Amygdala (tissue), 56 donors: ENCODE measurements at regions not wholly inside any gene's neighbourhood (a gene's known extent, or its start where the extent isn't known, plus 50 kb on each side); places are given as distances from the start of the nearest gene placed in this dataset.

Source experiments
- DNase-seq, 56 donors: peaks; one replicate each; lab custom pipeline; 2025; lab: John Stamatoyannopoulos, UW

DNA sequence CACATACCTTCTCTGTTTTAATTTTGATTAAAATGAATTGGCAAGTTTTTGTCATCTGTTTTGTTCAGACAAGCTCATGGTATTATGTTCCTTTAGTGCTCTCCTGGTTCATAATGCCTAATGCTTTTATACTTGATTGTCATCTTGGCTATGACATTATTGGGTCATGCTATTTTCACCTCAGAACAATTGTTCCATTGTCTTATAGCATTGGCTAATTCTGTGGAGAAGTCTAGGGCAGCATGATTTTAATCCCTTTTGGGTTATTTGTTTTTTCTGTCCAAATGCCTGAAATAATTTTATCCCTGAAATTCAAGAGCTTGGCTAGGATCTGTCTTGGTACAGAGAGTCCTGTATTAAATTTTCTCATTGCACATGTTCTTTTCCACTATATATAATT, 83.8 kb upstream of the CCDC85A start:
- no peak for DNase-seq

- no peak for DNase-seq
Observed at GRCh38 chr2:56100791-56101312, 82.9 kb upstream of the CCDC85A start.

- no peak for DNase-seq
Observed at GRCh38 chr2:56102098-56102497, 81.7 kb upstream of the CCDC85A start.

DNA sequence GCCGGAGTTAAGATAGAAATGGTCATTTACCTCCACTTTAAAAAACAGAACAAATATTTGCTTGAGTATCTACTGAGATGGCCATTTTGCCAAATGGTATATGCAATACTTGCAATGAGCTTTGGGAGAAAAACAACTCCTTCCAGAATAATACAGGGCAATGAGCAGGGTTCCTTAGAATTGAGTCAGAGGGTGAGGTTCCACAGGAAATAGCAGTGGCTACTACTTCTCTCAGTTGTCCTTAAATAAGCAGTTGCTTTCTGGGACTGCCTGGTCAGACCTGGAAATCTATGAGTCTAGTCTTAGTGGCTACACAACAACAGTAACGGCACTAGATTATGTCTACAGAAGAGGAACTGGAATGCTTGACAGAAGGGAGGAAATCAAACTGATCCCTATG, 80.9 kb upstream of the CCDC85A start:
- DNase-seq, result no peak

GRCh38 chr2:56104962-56105361, 78.8 kb upstream of the CCDC85A start:
- no peak for DNase-seq

GRCh38 chr2:56107502-56108220, 76.1 kb upstream of the CCDC85A start:
- no peak for DNase-seq

- no peak for DNase-seq
Observed at GRCh38 chr2:56108806-56109205, 75.0 kb upstream of the CCDC85A start.

DNA sequence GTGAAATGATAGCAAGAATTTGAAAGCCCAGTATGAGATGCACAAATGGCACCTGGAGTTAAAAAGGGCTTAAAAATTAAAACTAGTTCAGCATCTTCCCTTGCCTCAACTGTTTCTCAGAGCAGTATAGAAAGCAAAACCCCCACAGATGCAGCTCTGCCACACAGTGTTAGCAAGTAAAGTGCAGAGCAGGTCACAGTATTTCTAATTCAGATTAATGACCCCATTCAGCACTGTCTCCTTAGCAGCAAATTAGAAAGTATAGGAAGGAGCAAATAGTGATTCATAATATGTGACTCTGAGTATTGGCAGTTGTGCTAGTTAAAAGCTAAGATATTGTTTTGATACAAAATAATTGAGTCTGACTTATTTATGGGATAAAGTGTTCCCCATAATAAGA, 73.8 kb upstream of the CCDC85A start:
- DNase-seq, result no peak

GRCh38 chr2:56113382-56113975, 70.3 kb upstream of the CCDC85A start:
- DNase-seq, result no peak

- DNase-seq, result no peak
Observed at GRCh38 chr2:56117764-56118163, 66.0 kb upstream of the CCDC85A start.

- DNase-seq, result no peak
Observed at GRCh38 chr2:56118474-56118873, 65.3 kb upstream of the CCDC85A start.

GRCh38 chr2:56121995-56122394, 61.8 kb upstream of the CCDC85A start:
- DNase-seq, result no peak

GRCh38 chr2:56123538-56123937, 60.3 kb upstream of the CCDC85A start:
- no peak for DNase-seq

DNA sequence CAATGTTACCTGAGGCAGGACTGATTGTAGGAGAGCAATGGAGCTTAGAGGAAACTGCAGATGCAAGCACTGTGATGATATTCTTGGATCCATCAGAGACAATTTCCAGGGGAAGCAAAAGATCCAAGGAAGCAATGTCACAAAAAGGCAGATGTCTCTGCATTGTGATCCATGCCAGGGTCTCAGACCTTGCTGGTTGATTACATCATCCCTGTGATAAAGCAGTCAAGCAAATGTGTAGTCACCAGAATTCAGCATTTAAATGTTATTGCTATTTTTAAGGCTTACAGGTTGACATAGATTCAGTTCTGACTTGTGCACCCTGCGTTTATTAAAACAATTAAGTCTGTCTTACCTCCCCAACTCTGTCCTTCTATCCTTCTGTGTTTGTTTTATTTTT, 56.8 kb upstream of the CCDC85A start:
- no peak for DNase-seq

GRCh38 chr2:56127463-56128152, 56.2 kb upstream of the CCDC85A start:
- DNase-seq, result peak in 1 of 56 donors; percentile 8

GRCh38 chr2:56128235-56128634, 55.6 kb upstream of the CCDC85A start:
- DNase-seq, result no peak

GRCh38 chr2:56130463-56131070, 53.2 kb upstream of the CCDC85A start:
- peak in 16 of 56 donors; percentile 1 to 59 (median 16) for DNase-seq

DNA sequence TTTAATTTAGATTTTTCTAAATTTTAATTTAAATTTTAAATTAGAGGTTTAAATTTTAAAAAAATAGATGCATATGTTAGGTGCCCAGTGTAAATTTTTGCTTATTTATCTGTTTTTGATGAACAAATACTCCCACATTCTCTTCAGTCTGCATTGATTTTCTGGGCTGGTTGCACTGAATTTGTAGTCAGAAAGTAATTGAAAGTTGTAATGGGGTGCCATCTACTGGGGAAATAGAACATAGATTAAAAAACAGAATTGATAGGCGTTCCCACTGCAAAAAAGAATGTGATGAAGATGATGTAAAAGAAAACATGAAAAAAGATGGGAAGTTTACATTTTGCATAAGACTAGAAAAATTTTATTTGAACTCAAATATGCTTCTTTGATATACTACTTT, 51.7 kb upstream of the CCDC85A start:
- DNase-seq, result peak in 1 of 56 donors; percentile 38

GRCh38 chr2:56133441-56133840, 50.3 kb upstream of the CCDC85A start:
- DNase-seq, result no peak

DNA sequence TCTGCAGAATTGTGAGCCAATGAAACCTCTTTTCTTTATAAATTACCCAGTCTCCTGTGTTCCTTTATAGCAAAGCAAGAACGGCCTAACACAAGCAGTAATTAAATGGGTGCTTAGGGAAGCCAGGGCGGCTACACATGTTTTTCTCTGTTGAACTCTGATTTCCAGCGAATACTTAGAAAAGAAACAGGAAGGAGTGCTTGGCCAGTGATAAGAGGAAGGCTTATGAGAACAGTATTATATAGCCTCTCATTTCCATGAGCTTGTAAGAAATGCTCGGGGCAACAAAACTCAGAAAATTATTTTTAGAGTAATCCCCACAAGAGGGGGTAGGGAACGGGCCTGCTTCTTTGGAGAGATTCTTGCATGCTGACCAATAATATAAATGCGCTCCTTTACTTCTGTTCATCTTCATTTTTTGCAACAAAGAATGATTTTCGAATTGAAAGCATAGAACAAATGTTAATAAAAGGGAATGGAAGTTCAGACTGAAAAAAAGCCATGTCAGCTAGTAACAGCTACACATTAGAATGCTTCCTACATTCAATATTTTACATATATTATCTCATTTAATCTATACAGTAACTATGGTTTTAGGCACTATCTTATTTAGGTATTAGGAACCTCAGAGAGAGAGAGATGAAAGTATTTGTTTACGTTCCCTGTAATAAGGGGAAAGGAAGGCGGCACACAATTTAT, 49.7 kb upstream of the CCDC85A start:
- DNase-seq, result no peak
